ENCODE measurements at regions not wholly inside any gene's neighbourhood (a gene's known extent, or its start where the extent isn't known, plus 50 kb on each side); places are given as distances from the start of the nearest gene placed in this dataset.

DNA sequence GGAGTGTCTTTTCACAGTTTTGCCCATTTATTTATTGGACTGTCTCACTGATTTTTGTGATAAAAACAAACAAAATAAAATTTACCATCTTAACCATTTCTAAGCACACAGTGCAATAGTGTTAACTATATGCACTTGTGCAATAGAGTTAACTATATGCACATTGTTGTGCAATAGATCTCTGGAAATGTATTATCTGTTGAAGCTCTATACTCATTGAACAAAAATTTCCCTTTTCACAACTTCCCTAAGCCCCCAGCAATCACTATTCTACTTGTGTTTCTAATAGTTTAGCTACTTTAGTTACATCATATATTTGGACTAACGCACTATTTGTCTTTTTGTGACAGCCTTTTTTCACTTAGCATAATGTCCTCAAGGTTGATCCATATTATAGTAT, 59.7 kb upstream of the BEX4 start:
- TF ChIP-seq, protein P1, sequence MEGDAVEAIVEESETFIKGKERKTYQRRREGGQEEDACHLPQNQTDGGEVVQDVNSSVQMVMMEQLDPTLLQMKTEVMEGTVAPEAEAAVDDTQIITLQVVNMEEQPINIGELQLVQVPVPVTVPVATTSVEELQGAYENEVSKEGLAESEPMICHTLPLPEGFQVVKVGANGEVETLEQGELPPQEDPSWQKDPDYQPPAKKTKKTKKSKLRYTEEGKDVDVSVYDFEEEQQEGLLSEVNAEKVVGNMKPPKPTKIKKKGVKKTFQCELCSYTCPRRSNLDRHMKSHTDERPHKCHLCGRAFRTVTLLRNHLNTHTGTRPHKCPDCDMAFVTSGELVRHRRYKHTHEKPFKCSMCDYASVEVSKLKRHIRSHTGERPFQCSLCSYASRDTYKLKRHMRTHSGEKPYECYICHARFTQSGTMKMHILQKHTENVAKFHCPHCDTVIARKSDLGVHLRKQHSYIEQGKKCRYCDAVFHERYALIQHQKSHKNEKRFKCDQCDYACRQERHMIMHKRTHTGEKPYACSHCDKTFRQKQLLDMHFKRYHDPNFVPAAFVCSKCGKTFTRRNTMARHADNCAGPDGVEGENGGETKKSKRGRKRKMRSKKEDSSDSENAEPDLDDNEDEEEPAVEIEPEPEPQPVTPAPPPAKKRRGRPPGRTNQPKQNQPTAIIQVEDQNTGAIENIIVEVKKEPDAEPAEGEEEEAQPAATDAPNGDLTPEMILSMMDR (IDR thresholded peaks at IDR 0.05) = no peak
- no peak for TF ChIP-seq ZFX (IDR thresholded peaks at IDR 0.05; ENCODE audit: borderline replicate concordance)

Data from 22Rv1 (cell line).